ENCODE measurements at regions not wholly inside any gene's neighbourhood (a gene's known extent, or its start where the extent isn't known, plus 50 kb on each side); places are given as distances from the start of the nearest gene placed in this dataset.

DNA sequence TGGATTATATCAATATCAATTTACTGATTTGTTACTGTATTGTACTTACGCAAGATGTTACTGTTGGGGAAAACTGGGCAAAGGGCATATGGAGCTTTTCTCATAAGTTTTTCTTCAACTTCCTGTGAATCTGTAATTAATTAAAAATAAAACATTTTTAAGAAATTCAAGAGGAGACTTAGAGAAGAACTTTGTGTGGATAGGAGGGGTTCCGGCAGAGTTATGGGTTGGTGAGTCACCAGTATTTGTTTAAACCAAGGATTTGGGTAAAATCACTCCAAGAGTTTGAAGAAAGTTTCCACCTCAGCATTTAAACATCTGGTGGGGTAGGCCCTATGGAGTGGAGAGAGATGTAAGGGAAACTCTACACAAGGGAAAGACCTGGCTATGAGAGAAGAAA is 379.6 kb downstream of the TSHZ3 start:
- no peak for TF ChIP-seq LEF1 (IDR thresholded peaks at IDR 0.05; ENCODE audit: borderline replicate concordance)
- TF ChIP-seq, protein P1, sequence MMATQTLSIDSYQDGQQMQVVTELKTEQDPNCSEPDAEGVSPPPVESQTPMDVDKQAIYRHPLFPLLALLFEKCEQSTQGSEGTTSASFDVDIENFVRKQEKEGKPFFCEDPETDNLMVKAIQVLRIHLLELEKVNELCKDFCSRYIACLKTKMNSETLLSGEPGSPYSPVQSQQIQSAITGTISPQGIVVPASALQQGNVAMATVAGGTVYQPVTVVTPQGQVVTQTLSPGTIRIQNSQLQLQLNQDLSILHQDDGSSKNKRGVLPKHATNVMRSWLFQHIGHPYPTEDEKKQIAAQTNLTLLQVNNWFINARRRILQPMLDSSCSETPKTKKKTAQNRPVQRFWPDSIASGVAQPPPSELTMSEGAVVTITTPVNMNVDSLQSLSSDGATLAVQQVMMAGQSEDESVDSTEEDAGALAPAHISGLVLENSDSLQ (IDR thresholded peaks at IDR 0.05): no peak
- TF ChIP-seq ARNT (IDR thresholded peaks at IDR 0.05): no peak
- no peak for TF ChIP-seq FOXK2 (IDR thresholded peaks at IDR 0.05)
- no peak for TF ChIP-seq ELF4 (IDR thresholded peaks at IDR 0.05)

Measured in HEK293T (cell line).